SU-DHL-6 (cell line): ENCODE measurements at regions not wholly inside any gene's neighbourhood (a gene's known extent, or its start where the extent isn't known, plus 50 kb on each side); places are given as distances from the start of the nearest gene placed in this dataset.

ENCODE experiments used
- H2AFZ ChIP-seq: fragments of 200-600 bp; sonication (generic); 2 replicates; pipeline ENCODE4 v1.6.1; 2014; ENCODE audit warnings: low read depth, mild to moderate bottlenecking, moderate library complexity, mixed read lengths, antibody characterized with exemption, low read length; ENCODE audit not compliant: severe bottlenecking
- H3F3A ChIP-seq: fragments of 200-600 bp; shearing (Covaris generic); 2 replicates; pipeline ENCODE4 v1.6.0; 2016; ENCODE audit warnings: antibody characterized with exemption, mild to moderate bottlenecking; ENCODE audit not compliant: insufficient read depth
- H3K27ac ChIP-seq: fragments of 200-600 bp; sonication (generic); 2 replicates; pipeline ENCODE4 v1.5.1; 2016; ENCODE audit warnings: low read depth, mild to moderate bottlenecking, low read length, moderate library complexity, mixed read lengths
- H3K27me3 ChIP-seq: fragments of 200-600 bp; sonication (generic), shearing (Covaris generic); 2 replicates; pipeline ENCODE4 v1.6.0; 2014; ENCODE audit warnings: mild to moderate bottlenecking, low read length
- H3K36me3 ChIP-seq: fragments of 200-600 bp; sonication (generic); 2 replicates; pipeline ENCODE4 v1.6.1; 2014; ENCODE audit warnings: mild to moderate bottlenecking, low read length, mixed read lengths
- H3K4me2 ChIP-seq: fragments of 300-600, 200-600 bp; shearing (Covaris generic), sonication (generic); 2 replicates; pipeline ENCODE4 v1.6.0; 2014; ENCODE audit warnings: low read length, low read depth, mild to moderate bottlenecking; ENCODE audit not compliant: poor library complexity, severe bottlenecking
- H3K4me3 ChIP-seq: fragments of 200-600 bp; sonication (generic); 2 replicates; pipeline ENCODE4 v1.5.1; 2014; ENCODE audit warnings: antibody characterized with exemption, low read length, mild to moderate bottlenecking, mixed read lengths; ENCODE audit not compliant: insufficient read depth, poor library complexity, severe bottlenecking
- H3K79me2 ChIP-seq: fragments of 200-600 bp; sonication (generic); 2 replicates; pipeline ENCODE4 v1.6.1; 2014; ENCODE audit warnings: mild to moderate bottlenecking, low read length, moderate library complexity; ENCODE audit not compliant: insufficient read depth
- H3K9ac ChIP-seq: fragments of 200-600 bp; sonication (generic); 2 replicates; pipeline ENCODE4 v1.7.0; 2014; ENCODE audit warnings: mild to moderate bottlenecking, low read length
- H3K9me2 ChIP-seq: fragments of 200-600 bp; sonication (generic); replicated peaks from 2 replicates; pipeline ENCODE4 v1.6.1; 2014; ENCODE audit warnings: low read length; ENCODE audit not compliant: insufficient read depth
- H3K9me3 ChIP-seq: fragments of 200-600 bp; sonication (generic); 2 replicates; pipeline ENCODE4 v1.6.1; 2014; ENCODE audit warnings: low read length, mixed read lengths; ENCODE audit not compliant: insufficient read depth
- H4K20me1 ChIP-seq: fragments of 200-600 bp; sonication (generic); 2 replicates; pipeline ENCODE4 v1.6.1; 2014; ENCODE audit warnings: low read depth, mild to moderate bottlenecking, antibody characterized with exemption, low read length, moderate library complexity, mixed read lengths
- CTCF ChIP-seq: fragments of 200-600 bp; sonication (generic); IDR thresholded peaks from one replicate; pipeline ENCODE4 v1.5.1; 2017; ENCODE audit warnings: antibody characterized with exemption, mild to moderate bottlenecking, low read length, moderate library complexity; ENCODE audit not compliant: insufficient read depth, poor library complexity, severe bottlenecking
- EZH2phosphoT487 ChIP-seq: fragments of 200-600 bp; sonication (generic), shearing (Covaris generic); conservative IDR thresholded peaks from 2 replicates; pipeline ENCODE4 v1.6.1; 2018; ENCODE audit warnings: mild to moderate bottlenecking, antibody characterized with exemption, low read length, moderate library complexity, mixed read lengths

GRCh38 chr10:6864142-6864541 is 284.1 kb upstream of the PRKCQ start:
- Histone ChIP-seq H3K79me2 (no peaks in the 10 kb centered on the region), H3K27me3 (no peaks in the 10 kb centered on the region), H3K27ac (no peak overlapping the region), H4K20me1 (no peaks in the 10 kb centered on the region), H3K9me2 (no peaks in the 10 kb centered on the region), H3K9me3 (no peaks in the 10 kb centered on the region), H3K36me3 (no peaks in the 10 kb centered on the region), H3K9ac (no peak overlapping the region), H3K4me3 (no peak overlapping the region), H3F3A (no peaks in the 10 kb centered on the region), H2AFZ (no peak overlapping the region), H3K4me2 (no peak overlapping the region)
- TF ChIP-seq EZH2phosphoT487 (no peak), CTCF (no peak)

DNA sequence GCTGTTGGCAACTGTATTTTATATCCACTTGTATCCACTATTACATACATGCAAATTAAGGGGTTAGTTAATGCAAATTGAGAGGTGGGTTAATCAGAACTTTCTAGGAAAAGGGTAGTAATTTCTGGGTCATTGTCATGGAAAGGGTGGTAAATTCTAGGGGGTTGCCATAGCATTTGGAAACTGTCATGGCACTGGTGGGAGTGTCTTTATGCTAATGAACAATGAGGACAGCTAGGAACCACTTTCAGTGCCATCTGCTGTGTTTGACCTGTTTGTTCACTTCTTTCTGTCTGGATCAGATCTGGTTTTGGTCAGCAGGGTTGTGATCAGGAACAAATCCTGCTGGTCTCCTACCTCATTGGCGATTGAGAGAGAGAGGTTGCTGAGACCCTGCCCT is 283.3 kb upstream of the PRKCQ start:
- H4K20me1 ChIP-seq, result no peaks in the 10 kb centered on the region
- TF ChIP-seq EZH2phosphoT487, result no peak
- no peak for TF ChIP-seq CTCF
- H3K36me3 ChIP-seq, result no peaks in the 10 kb centered on the region
- no peak overlapping the region for H3K4me2 ChIP-seq
- no peak overlapping the region for H3K4me3 ChIP-seq
- no peaks in the 10 kb centered on the region for H3K9me3 ChIP-seq
- H3K27me3 ChIP-seq, result no peaks in the 10 kb centered on the region
- H3K27ac ChIP-seq, result no peak overlapping the region
- H3K9ac ChIP-seq, result no peak overlapping the region
- no peaks in the 10 kb centered on the region for H3F3A ChIP-seq
- no peaks in the 10 kb centered on the region for H3K9me2 ChIP-seq
- H2AFZ ChIP-seq, result no peak overlapping the region
- no peaks in the 10 kb centered on the region for H3K79me2 ChIP-seq

DNA sequence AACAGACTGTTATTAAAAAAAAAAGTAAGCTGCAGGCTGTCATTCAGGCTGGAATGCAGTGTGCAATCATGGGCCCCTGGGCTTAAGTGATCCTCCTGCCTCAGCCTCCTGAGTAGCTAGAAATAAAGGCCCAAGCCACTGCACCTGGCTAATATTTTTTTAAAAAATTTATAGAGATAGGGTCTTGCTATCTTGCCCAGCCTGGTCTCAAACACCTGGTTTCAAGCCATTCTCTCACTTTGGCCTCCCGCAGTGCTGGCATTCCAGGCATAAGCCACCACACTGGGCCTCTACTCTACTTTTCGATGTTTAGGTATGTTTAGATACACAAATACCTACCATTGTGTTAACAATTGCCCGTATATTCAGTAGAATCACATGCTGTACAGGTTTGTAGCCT is 270.4 kb upstream of the PRKCQ start:
- H3K9me3 ChIP-seq, result no peaks in the 10 kb centered on the region
- no peak overlapping the region for H2AFZ ChIP-seq
- H3K9ac ChIP-seq, result no peak overlapping the region
- H3K4me3 ChIP-seq, result no peak overlapping the region
- TF ChIP-seq EZH2phosphoT487 (no peak), CTCF (no peak)
- H4K20me1 ChIP-seq, result no peaks in the 10 kb centered on the region
- H3K27ac ChIP-seq, result no peak overlapping the region
- H3K9me2 ChIP-seq, result no peaks in the 10 kb centered on the region
- H3K79me2 ChIP-seq, result no peaks in the 10 kb centered on the region
- H3K27me3 ChIP-seq, result no peaks in the 10 kb centered on the region
- H3K4me2 ChIP-seq, result no peak overlapping the region
- no peaks in the 10 kb centered on the region for H3K36me3 ChIP-seq
- H3F3A ChIP-seq, result no peaks in the 10 kb centered on the region

- no peak overlapping the region for H3K9ac ChIP-seq
- no peaks in the 10 kb centered on the region for H3K79me2 ChIP-seq
- H3K9me3 ChIP-seq, result no peaks in the 10 kb centered on the region
- no peak overlapping the region for H2AFZ ChIP-seq
- no peak for TF ChIP-seq CTCF
- TF ChIP-seq EZH2phosphoT487, result no peak
- no peaks in the 10 kb centered on the region for H3F3A ChIP-seq
- H4K20me1 ChIP-seq, result no peaks in the 10 kb centered on the region
- H3K27me3 ChIP-seq, result no peaks in the 10 kb centered on the region
- no peak overlapping the region for H3K4me3 ChIP-seq
- no peaks in the 10 kb centered on the region for H3K36me3 ChIP-seq
- no peak overlapping the region for H3K4me2 ChIP-seq
- H3K9me2 ChIP-seq, result no peaks in the 10 kb centered on the region
- H3K27ac ChIP-seq, result no peak overlapping the region
Measured at GRCh38 chr10:6847561-6847960, 267.5 kb upstream of the PRKCQ start.
